EL (cell line): ENCODE measurements at regions not wholly inside any gene's neighbourhood (a gene's known extent, or its start where the extent isn't known, plus 50 kb on each side); places are given as distances from the start of the nearest gene placed in this dataset.
A peak's percentile ranks its signal among the peaks of the same experiment; 100 is the strongest.

Experiments used
- DNase-seq: peaks from one replicate; pipeline ENCODE4 v3.0.0-alpha.2; 2016

GRCh38 chr3:71924721-71925120 is 139.8 kb upstream of the PROK2 start:
- DNase-seq: no peak

GRCh38 chr3:71921036-71921435 is 136.1 kb upstream of the PROK2 start:
- DNase-seq: no peak

GRCh38 chr3:71919572-71919971 is 134.6 kb upstream of the PROK2 start:
- DNase-seq: no peak

GRCh38 chr3:71917545-71917944 is 132.6 kb upstream of the PROK2 start:
- no peak for DNase-seq

GRCh38 chr3:71916747-71917369 is 131.9 kb upstream of the PROK2 start:
- DNase-seq: peak; percentile 16

- DNase-seq: no peak
These were observed 128.0 kb upstream of the PROK2 start for GRCh38 chr3:71912839-71913495.

GRCh38 chr3:71910108-71910507 is 125.2 kb upstream of the PROK2 start:
- DNase-seq: no peak

GRCh38 chr3:71907996-71908395 is 123.0 kb upstream of the PROK2 start:
- no peak for DNase-seq

GRCh38 chr3:71906976-71907375 is 122.0 kb upstream of the PROK2 start:
- no peak for DNase-seq

- DNase-seq: no peak
These were observed 120.5 kb upstream of the PROK2 start for GRCh38 chr3:71905426-71905825.

- DNase-seq: no peak
These were observed 119.0 kb upstream of the PROK2 start for GRCh38 chr3:71903936-71904335.

GRCh38 chr3:71903112-71903495 is 118.2 kb upstream of the PROK2 start:
- DNase-seq: no peak

GRCh38 chr3:71902258-71903111 is 117.5 kb upstream of the PROK2 start:
- DNase-seq: no peak

- no peak for DNase-seq
These were observed 116.7 kb upstream of the PROK2 start for GRCh38 chr3:71901645-71902044.

- DNase-seq: no peak
These were observed 115.1 kb upstream of the PROK2 start for GRCh38 chr3:71900057-71900456.

GRCh38 chr3:71896751-71897150 is 111.8 kb upstream of the PROK2 start:
- no peak for DNase-seq

GRCh38 chr3:71893702-71894479 is 108.9 kb upstream of the PROK2 start:
- no peak for DNase-seq

GRCh38 chr3:71893122-71893521 is 108.2 kb upstream of the PROK2 start:
- DNase-seq: no peak

- no peak for DNase-seq
These were observed 106.5 kb upstream of the PROK2 start for GRCh38 chr3:71891483-71891882.

- DNase-seq: no peak
These were observed 105.5 kb upstream of the PROK2 start for GRCh38 chr3:71890356-71890931.

- no peak for DNase-seq
These were observed 102.3 kb upstream of the PROK2 start for GRCh38 chr3:71887256-71887655.

GRCh38 chr3:71885006-71885405 is 100.1 kb upstream of the PROK2 start:
- DNase-seq: no peak

- DNase-seq: no peak
These were observed 96.8 kb upstream of the PROK2 start for GRCh38 chr3:71881732-71882131.
